Karpas-422 (cell line): ENCODE measurements at regions not wholly inside any gene's neighbourhood (a gene's known extent, or its start where the extent isn't known, plus 50 kb on each side); places are given as distances from the start of the nearest gene placed in this dataset.
"Not testable (repeated sequence)": the region's sequence is repeated elsewhere in the genome, so short reads cannot be mapped to it uniquely, and the experiment has no call there.

Experiments used
- DNase-seq: peaks from one replicate; pipeline ENCODE4 v3.0.0-alpha.2; 2015
- H2AFZ ChIP-seq: fragments of 200-600 bp; sonication (generic); 2 replicates; pipeline ENCODE4 v1.6.1; 2014; ENCODE audit warnings: antibody characterized with exemption, low read length, mixed read lengths
- H3K27ac ChIP-seq: fragments of 200-600 bp; sonication (generic); 2 replicates; pipeline ENCODE4 v1.5.1; 2014; ENCODE audit warnings: mild to moderate bottlenecking, low read length, moderate library complexity
- H3K27me3 ChIP-seq: fragments of 200-600 bp; sonication (generic); 2 replicates; pipeline ENCODE4 v1.6.1; 2014; ENCODE audit warnings: low read length, mixed read lengths
- H3K36me3 ChIP-seq: fragments of 200-600 bp; sonication (generic); 2 replicates; pipeline ENCODE4 v1.6.1; 2014; ENCODE audit warnings: low read length, mixed read lengths; ENCODE audit not compliant: insufficient read depth
- H3K4me1 ChIP-seq: fragments of 200-600 bp; sonication (generic); 2 replicates; pipeline ENCODE4 v1.6.1; 2014; ENCODE audit warnings: mild to moderate bottlenecking, low read length, mixed read lengths
- H3K4me2 ChIP-seq: fragments of 200-600 bp; sonication (generic); 2 replicates; pipeline ENCODE4 v1.6.1; 2014; ENCODE audit warnings: low read length, low read depth, mild to moderate bottlenecking; ENCODE audit not compliant: poor library complexity, severe bottlenecking
- H3K4me3 ChIP-seq: fragments of 200-600 bp; sonication (generic); 2 replicates; pipeline ENCODE4 v1.5.1; 2014; ENCODE audit warnings: mild to moderate bottlenecking, antibody characterized with exemption, low read length, mixed read lengths
- H3K79me2 ChIP-seq: fragments of 200-600 bp; sonication (generic); 2 replicates; pipeline ENCODE4 v1.6.1; 2014; ENCODE audit warnings: mild to moderate bottlenecking, low read length, mixed read lengths
- H3K9ac ChIP-seq: fragments of 200-600 bp; sonication (generic); 2 replicates; pipeline ENCODE4 v1.6.0; 2014; ENCODE audit warnings: low read length
- H3K9me2 ChIP-seq: fragments of 200-600 bp; sonication (generic), shearing (Covaris generic); replicated peaks from 2 replicates; pipeline ENCODE4 v1.6.0; 2014; ENCODE audit warnings: mild to moderate bottlenecking, low read length, moderate library complexity; ENCODE audit not compliant: insufficient read depth
- H3K9me3 ChIP-seq: fragments of 300-700, 200-600 bp; sonication (generic); 2 replicates; pipeline ENCODE4 v1.6.1; 2014; ENCODE audit warnings: low read length, mixed read lengths
- H4K20me1 ChIP-seq: fragments of 200-600 bp; sonication (generic); 2 replicates; pipeline ENCODE4 v1.6.1; 2014; ENCODE audit warnings: mild to moderate bottlenecking, antibody characterized with exemption, low read length, low read depth; ENCODE audit not compliant: insufficient read depth

DNA sequence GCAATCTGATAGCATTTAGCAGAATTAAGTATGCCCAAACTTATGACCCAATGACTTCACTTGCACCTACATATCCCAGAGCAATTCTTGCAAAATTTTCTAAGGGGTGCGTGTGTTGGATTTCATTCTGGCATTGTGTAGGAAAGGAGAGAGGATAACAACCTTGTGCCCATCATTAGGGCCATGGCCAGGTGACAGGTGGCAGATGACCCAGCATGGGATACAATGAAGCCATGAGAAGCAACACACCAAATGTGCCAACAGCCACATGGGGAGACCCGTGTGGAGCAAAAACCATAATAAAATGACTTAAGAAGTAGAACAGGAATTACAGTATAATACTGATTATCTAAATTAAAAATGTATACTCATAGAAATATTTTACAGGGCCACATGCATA lies 166.9 kb upstream of the EPB41L3 start:
- Histone ChIP-seq H3K27me3 (no peaks in the 10 kb centered on the region), H3K9ac (no peak overlapping the region), H3K4me2 (no peak overlapping the region), H3K4me3 (no peak overlapping the region), H3K36me3 (no peaks in the 10 kb centered on the region), H3K9me3 (no peaks in the 10 kb centered on the region), H4K20me1 (no peaks in the 10 kb centered on the region), H3K9me2 (no peaks in the 10 kb centered on the region), H3K79me2 (no peaks in the 10 kb centered on the region), H3K27ac (no peak overlapping the region), H3K4me1 (no peaks in the 10 kb centered on the region), H2AFZ (no peak overlapping the region)
- no peak for DNase-seq

DNA sequence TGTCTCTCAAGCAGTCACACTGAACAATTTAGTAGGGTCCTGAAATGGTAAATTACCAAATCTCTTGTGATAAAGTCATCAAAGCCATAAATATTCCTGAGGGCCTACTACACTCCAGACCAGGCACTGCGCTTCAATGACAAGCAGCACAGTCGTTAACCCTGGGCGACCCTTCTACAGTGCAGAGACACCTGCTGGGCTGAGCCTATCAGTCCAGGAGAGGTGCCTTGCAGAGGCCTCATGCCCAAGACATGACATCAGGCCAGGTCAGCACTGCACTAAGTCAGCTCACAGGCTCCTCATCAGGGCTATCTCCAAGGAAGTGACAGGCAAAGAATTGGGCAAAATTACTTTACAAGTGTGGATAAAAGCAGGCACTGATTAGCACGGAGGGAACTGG lies 166.4 kb upstream of the EPB41L3 start:
- Histone ChIP-seq H3K27ac (no peak overlapping the region), H4K20me1 (no peaks in the 10 kb centered on the region), H3K4me1 (no peaks in the 10 kb centered on the region), H2AFZ (no peak overlapping the region), H3K4me2 (no peak overlapping the region), H3K36me3 (no peaks in the 10 kb centered on the region), H3K79me2 (no peaks in the 10 kb centered on the region), H3K9ac (no peak overlapping the region), H3K9me3 (no peaks in the 10 kb centered on the region), H3K4me3 (no peak overlapping the region), H3K27me3 (no peaks in the 10 kb centered on the region), H3K9me2 (no peaks in the 10 kb centered on the region)
- no peak for DNase-seq

DNA sequence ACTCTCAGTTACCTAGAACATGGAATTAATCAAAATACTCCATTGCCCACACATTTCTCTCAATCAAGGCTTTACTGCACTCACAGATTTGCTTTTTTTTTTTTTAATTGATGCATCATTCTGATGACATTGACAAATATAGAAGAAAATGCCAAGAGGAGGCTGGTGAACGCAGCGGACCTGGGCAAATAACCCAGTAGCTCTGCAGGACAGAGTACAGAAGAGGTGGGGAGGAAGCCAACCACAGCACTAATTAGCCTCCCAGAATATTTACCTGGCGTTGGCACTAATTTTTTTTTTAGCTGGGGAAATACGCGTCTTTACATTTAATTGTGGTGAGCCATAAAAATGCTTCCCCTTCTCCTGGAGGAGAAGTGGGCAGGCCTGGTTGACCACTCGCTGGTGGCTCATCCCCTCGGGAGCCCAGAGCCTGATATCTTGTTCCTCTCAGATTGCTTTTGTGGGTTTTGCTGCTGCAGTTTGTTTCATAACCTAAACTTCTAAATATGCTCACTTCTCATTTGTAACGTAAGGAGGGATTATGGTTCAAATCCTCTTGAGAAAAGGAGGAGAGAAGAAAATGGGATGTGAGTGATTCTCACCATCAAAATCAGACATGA lies 165.8 kb upstream of the EPB41L3 start:
- Histone ChIP-seq H3K4me1 (no peaks in the 10 kb centered on the region), H3K9me2 (no peaks in the 10 kb centered on the region), H2AFZ (no peak overlapping the region), H3K27ac (no peak overlapping the region), H3K9ac (no peak overlapping the region), H4K20me1 (no peaks in the 10 kb centered on the region), H3K27me3 (no peaks in the 10 kb centered on the region), H3K4me2 (no peak overlapping the region), H3K9me3 (no peaks in the 10 kb centered on the region), H3K79me2 (no peaks in the 10 kb centered on the region), H3K4me3 (no peak overlapping the region), H3K36me3 (no peaks in the 10 kb centered on the region)
- DNase-seq, result no peak

- no peak overlapping the region for H3K27ac ChIP-seq
- DNase-seq, result no peak
- H3K9ac ChIP-seq, result no peak overlapping the region
- no peaks in the 10 kb centered on the region for H3K36me3 ChIP-seq
- no peaks in the 10 kb centered on the region for H3K9me2 ChIP-seq
- no peaks in the 10 kb centered on the region for H3K9me3 ChIP-seq
- no peaks in the 10 kb centered on the region for H3K79me2 ChIP-seq
- H4K20me1 ChIP-seq, result no peaks in the 10 kb centered on the region
- no peaks in the 10 kb centered on the region for H3K27me3 ChIP-seq
- no peak overlapping the region for H2AFZ ChIP-seq
- H3K4me3 ChIP-seq, result no peak overlapping the region
- H3K4me1 ChIP-seq, result no peaks in the 10 kb centered on the region
- no peak overlapping the region for H3K4me2 ChIP-seq
These were observed 163.8 kb upstream of the EPB41L3 start for GRCh38 chr18:5707586-5707985.

GRCh38 chr18:5705393-5705792 lies 161.6 kb upstream of the EPB41L3 start:
- DNase-seq, result no peak

GRCh38 chr18:5704847-5705246 lies 161.1 kb upstream of the EPB41L3 start:
- H3K4me1 ChIP-seq, result no peaks in the 10 kb centered on the region
- no peaks in the 10 kb centered on the region for H3K79me2 ChIP-seq
- H3K27ac ChIP-seq, result no peak overlapping the region
- H3K27me3 ChIP-seq, result no peaks in the 10 kb centered on the region
- no peak for DNase-seq
- H3K36me3 ChIP-seq, result no peaks in the 10 kb centered on the region
- H2AFZ ChIP-seq, result no peak overlapping the region
- H3K9me2 ChIP-seq, result no peaks in the 10 kb centered on the region
- H3K4me2 ChIP-seq, result no peak overlapping the region
- H3K4me3 ChIP-seq, result no peak overlapping the region
- no peaks in the 10 kb centered on the region for H3K9me3 ChIP-seq
- no peak overlapping the region for H3K9ac ChIP-seq
- H4K20me1 ChIP-seq, result no peaks in the 10 kb centered on the region

More at GRCh38 chr18:5705393-5705792, 161.6 kb upstream of the EPB41L3 start:
- Histone ChIP-seq H3K79me2 (no peaks in the 10 kb centered on the region), H2AFZ (no peak overlapping the region), H4K20me1 (no peaks in the 10 kb centered on the region), H3K27me3 (no peaks in the 10 kb centered on the region), H3K9ac (no peak overlapping the region), H3K9me3 (no peaks in the 10 kb centered on the region), H3K36me3 (no peaks in the 10 kb centered on the region), H3K4me2 (no peak overlapping the region), H3K9me2 (no peaks in the 10 kb centered on the region), H3K27ac (no peak overlapping the region), H3K4me3 (no peak overlapping the region), H3K4me1 (no peaks in the 10 kb centered on the region)

GRCh38 chr18:5702016-5702415 lies 158.2 kb upstream of the EPB41L3 start:
- not testable (repeated sequence) for H3K27ac ChIP-seq, H3K36me3 ChIP-seq, H3K9me2 ChIP-seq, H3K9me3 ChIP-seq, H4K20me1 ChIP-seq, H3K9ac ChIP-seq, H3K4me3 ChIP-seq, H3K4me1 ChIP-seq, DNase-seq, H3K4me2 ChIP-seq, H2AFZ ChIP-seq, H3K27me3 ChIP-seq, H3K79me2 ChIP-seq

DNA sequence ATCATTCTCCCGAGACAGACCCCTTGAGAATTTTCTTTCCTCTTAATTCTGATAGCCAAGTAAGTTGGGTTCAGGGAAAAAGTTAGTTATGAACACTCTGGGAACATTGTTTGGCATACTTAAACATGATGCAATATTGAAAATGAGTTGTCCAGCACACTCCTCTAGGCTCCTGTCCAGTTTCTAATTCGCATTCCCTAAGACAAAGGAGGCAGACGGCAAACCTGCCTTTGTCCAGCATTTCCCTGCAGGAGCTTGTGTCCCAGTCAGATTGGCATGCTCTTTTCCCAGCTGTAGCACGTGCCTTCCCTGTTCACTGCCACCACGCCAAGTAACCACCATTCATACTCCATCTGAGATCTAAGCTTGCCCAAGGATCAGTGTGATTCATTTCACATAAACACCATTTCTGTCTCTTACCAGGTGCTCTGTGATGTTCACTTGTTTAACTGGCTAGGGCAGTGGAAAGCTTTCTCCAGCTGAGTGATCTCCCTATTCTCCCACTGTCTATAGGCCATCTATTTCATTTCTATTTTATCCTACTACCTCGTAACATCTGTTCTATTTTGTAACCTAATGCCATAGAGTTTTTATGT lies 150.0 kb upstream of the EPB41L3 start:
- no peaks in the 10 kb centered on the region for H3K36me3 ChIP-seq
- H3K9me3 ChIP-seq, result no peaks in the 10 kb centered on the region
- H3K27ac ChIP-seq, result no peak overlapping the region
- no peak overlapping the region for H3K9ac ChIP-seq
- no peaks in the 10 kb centered on the region for H4K20me1 ChIP-seq
- no peak overlapping the region for H2AFZ ChIP-seq
- H3K79me2 ChIP-seq, result no peaks in the 10 kb centered on the region
- no peak for DNase-seq
- no peaks in the 10 kb centered on the region for H3K27me3 ChIP-seq
- no peak overlapping the region for H3K4me3 ChIP-seq
- H3K4me1 ChIP-seq, result no peaks in the 10 kb centered on the region
- H3K4me2 ChIP-seq, result no peak overlapping the region
- no peaks in the 10 kb centered on the region for H3K9me2 ChIP-seq
